ENCODE measurements at regions not wholly inside any gene's neighbourhood (a gene's known extent, or its start where the extent isn't known, plus 50 kb on each side); places are given as distances from the start of the nearest gene placed in this dataset.

DNA sequence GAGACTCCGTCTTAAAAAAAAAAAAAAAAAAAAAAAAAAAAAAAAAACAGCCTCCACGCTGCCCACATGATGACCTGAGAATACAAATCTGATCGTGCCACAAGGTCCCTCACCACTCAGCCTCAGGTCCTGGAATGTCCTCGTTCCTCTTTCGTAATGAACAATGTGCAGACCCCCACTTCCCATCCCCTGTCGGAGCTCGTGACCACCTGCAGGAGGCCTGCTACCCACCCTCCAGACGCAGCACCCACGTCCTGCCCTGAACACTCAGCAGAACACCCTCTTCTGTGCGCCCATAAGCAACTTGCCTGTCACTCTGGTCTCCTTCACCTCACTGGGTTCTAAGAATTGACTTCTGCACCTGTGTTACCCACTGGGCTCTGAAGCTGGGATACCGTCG, 166.4 kb downstream of the KATNAL1 start:
- no peak overlapping the region for H2AFZ ChIP-seq (ENCODE audit: low read length)
- DNase-seq (ENCODE audit: low spot score), result no peak
- no peaks in the 10 kb centered on the region for H4K20me1 ChIP-seq (ENCODE audit: insufficient read depth, low read length)
- H3K36me3 ChIP-seq (ENCODE audit: insufficient read depth, low read length), result no peaks in the 10 kb centered on the region
- CTCF ChIA-PET (ENCODE audit: unreplicated experiment), result no interaction called here
- TF ChIP-seq, protein P1, sequence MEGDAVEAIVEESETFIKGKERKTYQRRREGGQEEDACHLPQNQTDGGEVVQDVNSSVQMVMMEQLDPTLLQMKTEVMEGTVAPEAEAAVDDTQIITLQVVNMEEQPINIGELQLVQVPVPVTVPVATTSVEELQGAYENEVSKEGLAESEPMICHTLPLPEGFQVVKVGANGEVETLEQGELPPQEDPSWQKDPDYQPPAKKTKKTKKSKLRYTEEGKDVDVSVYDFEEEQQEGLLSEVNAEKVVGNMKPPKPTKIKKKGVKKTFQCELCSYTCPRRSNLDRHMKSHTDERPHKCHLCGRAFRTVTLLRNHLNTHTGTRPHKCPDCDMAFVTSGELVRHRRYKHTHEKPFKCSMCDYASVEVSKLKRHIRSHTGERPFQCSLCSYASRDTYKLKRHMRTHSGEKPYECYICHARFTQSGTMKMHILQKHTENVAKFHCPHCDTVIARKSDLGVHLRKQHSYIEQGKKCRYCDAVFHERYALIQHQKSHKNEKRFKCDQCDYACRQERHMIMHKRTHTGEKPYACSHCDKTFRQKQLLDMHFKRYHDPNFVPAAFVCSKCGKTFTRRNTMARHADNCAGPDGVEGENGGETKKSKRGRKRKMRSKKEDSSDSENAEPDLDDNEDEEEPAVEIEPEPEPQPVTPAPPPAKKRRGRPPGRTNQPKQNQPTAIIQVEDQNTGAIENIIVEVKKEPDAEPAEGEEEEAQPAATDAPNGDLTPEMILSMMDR (conservative IDR thresholded peaks at IDR 0.05; ENCODE audit: low read length), result no peak
- TF ChIP-seq EZH2phosphoT487 (IDR thresholded peaks at IDR 0.05; ENCODE audit: borderline replicate concordance, low read depth, low read length), result no peak
- POLR2A ChIA-PET, result interaction anchor here (0.6 kb wide), 2 partner anchors 83 to 933 kb away, joined by 4 to 7 read pairs; no protein-coding TSS in a partner anchor
- no TSS peak for BruUV-seq (replicated peaks)
- no peaks in the 10 kb centered on the region for H3K79me2 ChIP-seq (ENCODE audit: insufficient read depth, low read depth, low read length)
- H3K27ac ChIP-seq (ENCODE audit: low read depth, low read length, poor library complexity, severe bottlenecking), result no peak overlapping the region
- no peak overlapping the region for H3K4me3 ChIP-seq (ENCODE audit: low read depth, low read length, poor library complexity, severe bottlenecking)
- intact Hi-C loops (cut with micrococcal nuclease; ENCODE audit: unreplicated experiment), result no loop called here
- H3K4me2 ChIP-seq (ENCODE audit: low read length), result no peak overlapping the region
- H3K9me3 ChIP-seq (ENCODE audit: low read length), result peaks cover 7% of the 10 kb centered on the region; the same call in 1 of the 2 replicates
- no peaks in the 10 kb centered on the region for H3K4me1 ChIP-seq (ENCODE audit: insufficient read depth, low read length, poor library complexity, severe bottlenecking)
- H3K9me2 ChIP-seq (ENCODE audit: insufficient read depth, low read length), result no peaks in the 10 kb centered on the region

DNA sequence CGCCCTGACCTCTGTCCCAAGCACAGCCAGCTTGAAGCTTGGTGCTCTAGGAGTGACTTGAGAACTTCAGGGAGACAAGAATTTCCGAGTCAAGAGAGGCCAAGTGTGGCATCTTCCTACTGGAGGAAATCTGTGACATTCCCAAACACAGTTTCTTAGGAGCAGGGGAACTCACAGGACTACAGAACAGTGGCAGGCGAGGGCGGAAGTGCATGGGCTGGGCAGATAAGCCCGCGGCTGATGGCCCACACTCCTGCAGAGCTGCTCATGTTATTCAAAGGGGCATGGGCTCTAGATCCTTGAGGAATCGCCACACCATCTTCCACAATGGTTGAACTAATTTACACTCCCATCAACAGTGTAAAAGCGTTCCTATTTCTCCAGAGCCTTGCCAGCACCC, 168.8 kb downstream of the KATNAL1 start:
- no TSS peak for BruUV-seq (replicated peaks)
- H3K27ac ChIP-seq (ENCODE audit: low read depth, low read length, poor library complexity, severe bottlenecking), result no peak overlapping the region
- intact Hi-C loops (cut with micrococcal nuclease; ENCODE audit: unreplicated experiment), result no loop called here
- CTCF ChIA-PET (ENCODE audit: unreplicated experiment), result no interaction called here
- no peaks in the 10 kb centered on the region for H3K4me1 ChIP-seq (ENCODE audit: insufficient read depth, low read length, poor library complexity, severe bottlenecking)
- H4K20me1 ChIP-seq (ENCODE audit: insufficient read depth, low read length), result no peaks in the 10 kb centered on the region
- no peaks in the 10 kb centered on the region for H3K9me3 ChIP-seq (ENCODE audit: low read length)
- H3K36me3 ChIP-seq (ENCODE audit: insufficient read depth, low read length), result no peaks in the 10 kb centered on the region
- H2AFZ ChIP-seq (ENCODE audit: low read length), result no peak overlapping the region
- no peak overlapping the region for H3K4me3 ChIP-seq (ENCODE audit: low read depth, low read length, poor library complexity, severe bottlenecking)
- no peak for DNase-seq (ENCODE audit: low spot score)
- H3K4me2 ChIP-seq (ENCODE audit: low read length), result no peak overlapping the region
- no peaks in the 10 kb centered on the region for H3K79me2 ChIP-seq (ENCODE audit: insufficient read depth, low read depth, low read length)
- TF ChIP-seq, protein P1 (conservative IDR thresholded peaks at IDR 0.05; ENCODE audit: low read length), result no peak
- TF ChIP-seq EZH2phosphoT487 (IDR thresholded peaks at IDR 0.05; ENCODE audit: borderline replicate concordance, low read depth, low read length), result no peak
- no peaks in the 10 kb centered on the region for H3K9me2 ChIP-seq (ENCODE audit: insufficient read depth, low read length)
- POLR2A ChIA-PET, result no interaction called here

- Histone ChIP-seq H3K4me2 (ENCODE audit: low read length) (no peak overlapping the region), H3K4me3 (ENCODE audit: low read depth, low read length, poor library complexity, severe bottlenecking) (no peak overlapping the region), H4K20me1 (ENCODE audit: insufficient read depth, low read length) (no peaks in the 10 kb centered on the region), H2AFZ (ENCODE audit: low read length) (no peak overlapping the region), H3K4me1 (ENCODE audit: insufficient read depth, low read length, poor library complexity, severe bottlenecking) (peaks cover 10% of the 10 kb centered on the region), H3K9me3 (ENCODE audit: low read length) (no peaks in the 10 kb centered on the region), H3K9me2 (ENCODE audit: insufficient read depth, low read length) (no peaks in the 10 kb centered on the region), H3K36me3 (ENCODE audit: insufficient read depth, low read length) (no peaks in the 10 kb centered on the region), H3K27ac (ENCODE audit: low read depth, low read length, poor library complexity, severe bottlenecking) (no peak overlapping the region), H3K79me2 (ENCODE audit: insufficient read depth, low read depth, low read length) (no peaks in the 10 kb centered on the region)
- POLR2A ChIA-PET, result no interaction called here
- CTCF ChIA-PET (ENCODE audit: unreplicated experiment), result interaction anchor here (0.7 kb wide), 1 partner anchor 655 kb away, joined by 7 read pairs; no protein-coding TSS in a partner anchor
- TF ChIP-seq, protein P1 (conservative IDR thresholded peaks at IDR 0.05; ENCODE audit: low read length), result no peak
- no peak for TF ChIP-seq EZH2phosphoT487 (IDR thresholded peaks at IDR 0.05; ENCODE audit: borderline replicate concordance, low read depth, low read length)
- intact Hi-C loops (cut with micrococcal nuclease; ENCODE audit: unreplicated experiment), result no loop called here
- DNase-seq (ENCODE audit: low spot score), result no peak
- no TSS peak for BruUV-seq (replicated peaks)
These were observed 171.5 kb downstream of the KATNAL1 start for GRCh38 chr13:30135868-30136267.

Measured in OCI-LY7 (cell line).